Natural killer cell (primary cell): ENCODE measurements at regions not wholly inside any gene's neighbourhood (a gene's known extent, or its start where the extent isn't known, plus 50 kb on each side); places are given as distances from the start of the nearest gene placed in this dataset.
A peak's percentile ranks its signal among the peaks of the same experiment; 100 is the strongest.

ENCODE experiments used
- ATAC-seq, 3 donors: fragments of 150-1000 bp in 2 of 3; fragments of 200-7000 bp in 1 of 3; cut with Tn5 transposase; 1 replicate in 1 of 3; 2 replicates in 2 of 3; pipeline ENCODE4 v1.10.0; 2021; ENCODE audit warnings: mild to moderate bottlenecking in 2 of 3, moderate library complexity in 2 of 3
- DNase-seq, 2 donors: peaks; one replicate each; pipeline versions ENCODE4 v3.0.0 to v3.0.0-alpha.2; 2013 to 2021; ENCODE audit warnings: mixed read lengths in 1 of 2
- H3K27ac ChIP-seq: one replicate; pipeline ENCODE4 v1.5.1; 2013; ENCODE audit warnings: mild to moderate bottlenecking, low read length
- H3K27me3 ChIP-seq: one replicate; pipeline ENCODE4 v1.6.1; 2013; ENCODE audit warnings: low read length; ENCODE audit not compliant: control insufficient read depth, insufficient read depth
- H3K36me3 ChIP-seq: one replicate; pipeline ENCODE4 v1.6.1; 2013; ENCODE audit warnings: low read length; ENCODE audit not compliant: control insufficient read depth, insufficient read depth
- H3K4me1 ChIP-seq: one replicate; pipeline ENCODE4 v1.6.1; 2013; ENCODE audit warnings: low read length; ENCODE audit not compliant: control insufficient read depth, insufficient read depth
- H3K4me3 ChIP-seq: one replicate; pipeline ENCODE4 v1.5.1; 2013; ENCODE audit warnings: low read length
- H3K9me3 ChIP-seq: one replicate; pipeline ENCODE4 v1.6.1; 2013; ENCODE audit warnings: low read length; ENCODE audit not compliant: control insufficient read depth, insufficient read depth
- H3K27ac Mint-ChIP-seq, 2 donors: one replicate each; pipeline ENCODE4 v1.8.0; 2022; ENCODE audit warnings: mild to moderate bottlenecking in 2 of 2, mixed read lengths in 2 of 2, moderate library complexity in 1 of 2
- H3K27me3 Mint-ChIP-seq, 2 donors: one replicate each; pipeline ENCODE4 v1.8.0; 2022; ENCODE audit warnings: low read depth in 2 of 2, mixed read lengths in 2 of 2
- H3K36me3 Mint-ChIP-seq: one replicate; pipeline ENCODE4 v1.8.0; 2022; ENCODE audit warnings: mixed read lengths
- H3K4me1 Mint-ChIP-seq, 2 donors: one replicate each; pipeline ENCODE4 v1.8.0; 2022; ENCODE audit warnings: mixed read lengths in 2 of 2
- H3K4me3 Mint-ChIP-seq: one replicate; pipeline ENCODE4 v1.8.0; 2022; ENCODE audit warnings: mild to moderate bottlenecking, moderate library complexity, mixed read lengths
- H3K9me3 Mint-ChIP-seq, 2 donors: one replicate each; pipeline ENCODE4 v1.8.0; 2022; ENCODE audit warnings: mixed read lengths in 2 of 2
- WGBS: methylation state at CpG from one replicate; pipeline ENCODE4 v1.1.7; 2013; ENCODE audit warnings: missing lambda C conversion rate; ENCODE audit not compliant: insufficient coverage; 5-methylcytosine and 5-hydroxymethylcytosine counted together
- intact Hi-C: fragments of 100-400 bp; cut with micrococcal nuclease; formaldehyde crosslinking; loops from one replicate; pipeline ENCODE4 v1.14.2; 2022
- TF ChIP-seq, protein P1 (sequence below): fragments of 200-600 bp; IDR thresholded peaks from one replicate; pipeline ENCODE4 v1.8.0; 2022; ENCODE audit warnings: antibody characterized with exemption

DNA sequence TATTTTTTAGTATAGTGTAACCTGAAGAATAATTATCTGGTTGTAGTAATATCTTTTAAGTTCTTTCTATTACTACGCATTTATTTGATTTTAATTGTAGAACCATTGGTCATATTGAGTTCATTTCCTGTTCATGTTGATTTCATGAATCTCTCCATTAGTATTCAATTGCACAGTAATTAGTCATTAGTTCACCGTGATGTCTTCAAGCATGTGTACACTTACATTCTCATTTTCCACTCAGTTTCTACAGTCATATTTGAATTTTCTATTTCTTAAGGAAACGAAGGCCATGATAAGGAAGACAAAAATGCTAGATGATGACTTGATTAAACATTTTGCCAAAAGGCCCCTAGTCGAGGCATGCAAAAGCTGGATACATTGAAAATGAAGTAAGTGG is 333.7 kb upstream of the FANCL start:
- no peaks in the 10 kb centered on the region for H3K9me3 Mint-ChIP-seq
- H3K27ac ChIP-seq: no peak overlapping the region
- 81% methylated on average over 3 of the region's 4 CpGs for whole genome bisulfite sequencing
- no peaks in the 10 kb centered on the region for H3K36me3 Mint-ChIP-seq
- no peak overlapping the region for H3K27ac Mint-ChIP-seq
- ATAC-seq: no peak
- H3K36me3 ChIP-seq: no peaks in the 10 kb centered on the region
- H3K27me3 ChIP-seq: no peaks in the 10 kb centered on the region
- TF ChIP-seq, protein P1, sequence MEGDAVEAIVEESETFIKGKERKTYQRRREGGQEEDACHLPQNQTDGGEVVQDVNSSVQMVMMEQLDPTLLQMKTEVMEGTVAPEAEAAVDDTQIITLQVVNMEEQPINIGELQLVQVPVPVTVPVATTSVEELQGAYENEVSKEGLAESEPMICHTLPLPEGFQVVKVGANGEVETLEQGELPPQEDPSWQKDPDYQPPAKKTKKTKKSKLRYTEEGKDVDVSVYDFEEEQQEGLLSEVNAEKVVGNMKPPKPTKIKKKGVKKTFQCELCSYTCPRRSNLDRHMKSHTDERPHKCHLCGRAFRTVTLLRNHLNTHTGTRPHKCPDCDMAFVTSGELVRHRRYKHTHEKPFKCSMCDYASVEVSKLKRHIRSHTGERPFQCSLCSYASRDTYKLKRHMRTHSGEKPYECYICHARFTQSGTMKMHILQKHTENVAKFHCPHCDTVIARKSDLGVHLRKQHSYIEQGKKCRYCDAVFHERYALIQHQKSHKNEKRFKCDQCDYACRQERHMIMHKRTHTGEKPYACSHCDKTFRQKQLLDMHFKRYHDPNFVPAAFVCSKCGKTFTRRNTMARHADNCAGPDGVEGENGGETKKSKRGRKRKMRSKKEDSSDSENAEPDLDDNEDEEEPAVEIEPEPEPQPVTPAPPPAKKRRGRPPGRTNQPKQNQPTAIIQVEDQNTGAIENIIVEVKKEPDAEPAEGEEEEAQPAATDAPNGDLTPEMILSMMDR: no peak
- H3K4me3 ChIP-seq: no peak overlapping the region
- intact Hi-C loops: no loop called here
- H3K27me3 Mint-ChIP-seq: peaks cover 4 to 7% of the 10 kb centered on the region in 2 donors
- DNase-seq: no peak
- H3K4me1 ChIP-seq: peaks cover 8% of the 10 kb centered on the region
- peaks cover 17% of the 10 kb centered on the region in 2 donors for H3K4me1 Mint-ChIP-seq
- H3K9me3 ChIP-seq: no peaks in the 10 kb centered on the region
- no peak overlapping the region for H3K4me3 Mint-ChIP-seq

DNA sequence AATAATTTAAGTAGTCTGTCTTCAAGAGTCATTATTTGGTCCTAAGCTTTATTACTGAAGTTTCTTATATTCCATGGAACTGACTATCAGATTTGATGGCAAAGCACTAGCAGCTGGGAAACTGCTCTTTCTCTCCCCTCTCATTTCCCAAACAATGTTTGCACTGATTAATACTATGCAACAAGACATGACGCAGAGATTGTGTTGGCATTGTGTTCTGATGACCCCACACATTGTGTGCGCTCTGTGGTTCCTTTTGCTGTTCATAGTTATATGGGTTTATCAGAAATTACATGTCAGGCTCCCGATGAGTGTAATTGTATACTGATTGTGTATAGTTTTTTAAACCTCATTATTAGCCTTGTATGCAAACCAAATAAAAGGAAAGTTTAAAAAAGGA is 331.6 kb upstream of the FANCL start:
- no peak for ATAC-seq
- Histone ChIP-seq H3K9me3 (no peaks in the 10 kb centered on the region), H3K27me3 (no peaks in the 10 kb centered on the region), H3K36me3 (no peaks in the 10 kb centered on the region), H3K27ac (no peak overlapping the region), H3K4me1 (peaks cover 9% of the 10 kb centered on the region), H3K4me3 (no peak overlapping the region)
- H3K27me3 Mint-ChIP-seq: peaks cover under 1 to 3% of the 10 kb centered on the region in 2 donors
- 94% methylated on average over 2 of the region's 3 CpGs for WGBS
- H3K36me3 Mint-ChIP-seq: no peaks in the 10 kb centered on the region
- peaks cover 32% of the 10 kb centered on the region in 2 donors for H3K4me1 Mint-ChIP-seq
- TF ChIP-seq, protein P1: no peak
- DNase-seq: no peak
- intact Hi-C loops: no loop called here
- H3K4me3 Mint-ChIP-seq: no peak overlapping the region
- no peaks in the 10 kb centered on the region for H3K9me3 Mint-ChIP-seq
- H3K27ac Mint-ChIP-seq: no peak overlapping the region

DNA sequence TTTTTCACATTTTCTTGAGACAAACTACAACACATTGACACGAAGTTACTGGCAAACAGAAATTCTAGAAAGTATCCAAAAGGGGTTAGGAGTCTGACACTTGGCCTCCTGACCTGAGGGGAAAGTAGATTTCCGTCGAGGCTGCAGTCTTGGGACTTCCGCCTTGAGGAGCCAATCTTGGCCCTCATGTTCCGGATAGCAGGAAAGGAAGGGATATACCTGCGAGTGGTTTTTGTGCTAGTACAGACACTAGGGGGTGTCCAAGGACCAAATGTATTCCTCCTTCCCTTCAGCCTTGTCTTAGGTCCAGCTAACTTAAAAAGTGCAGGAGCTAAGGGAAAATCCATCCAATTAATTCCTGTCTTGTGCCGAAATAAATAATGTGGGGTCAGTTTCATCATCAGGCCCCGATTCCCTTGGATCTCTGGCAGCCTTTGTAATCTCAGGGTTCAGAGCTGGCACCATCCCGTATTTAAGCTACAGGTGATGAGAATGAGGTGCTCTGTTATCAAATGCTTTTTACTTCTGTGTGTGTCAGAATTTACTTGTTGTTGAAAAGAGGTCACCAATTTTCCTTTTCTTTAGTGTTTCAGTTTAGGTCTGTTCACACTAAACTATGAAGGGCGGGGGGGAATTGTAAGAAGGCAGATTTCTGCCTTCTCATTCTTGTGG is 330.2 kb upstream of the FANCL start:
- H3K27me3 Mint-ChIP-seq: no peaks in the 10 kb centered on the region
- ATAC-seq: peak in 2 of 3 donors; percentile 30 to 39
- 20% methylated on average over 9 of the region's 10 CpGs for WGBS

More for the DNA sequence above, 330.2 kb upstream of the FANCL start:
- Histone ChIP-seq H3K4me3 (no peak overlapping the region), H3K27me3 (no peaks in the 10 kb centered on the region), H3K9me3 (no peaks in the 10 kb centered on the region), H3K27ac (no peak overlapping the region), H3K36me3 (no peaks in the 10 kb centered on the region), H3K4me1 (peaks cover 9% of the 10 kb centered on the region)
- DNase-seq: peak in 1 of 2 donors; percentile 19
- Mint-ChIP-seq H3K9me3 (no peaks in the 10 kb centered on the region), H3K36me3 (no peaks in the 10 kb centered on the region), H3K4me3 (no peak overlapping the region), H3K27ac (peak overlapping the region; percentile 81 to 82), H3K4me1 (peaks cover 32% of the 10 kb centered on the region in 2 donors)
- TF ChIP-seq, protein P1: peak; percentile 54
- intact Hi-C loops: no loop called here
